ENCODE measurements at regions not wholly inside any gene's neighbourhood (a gene's known extent, or its start where the extent isn't known, plus 50 kb on each side); places are given as distances from the start of the nearest gene placed in this dataset.

DNA sequence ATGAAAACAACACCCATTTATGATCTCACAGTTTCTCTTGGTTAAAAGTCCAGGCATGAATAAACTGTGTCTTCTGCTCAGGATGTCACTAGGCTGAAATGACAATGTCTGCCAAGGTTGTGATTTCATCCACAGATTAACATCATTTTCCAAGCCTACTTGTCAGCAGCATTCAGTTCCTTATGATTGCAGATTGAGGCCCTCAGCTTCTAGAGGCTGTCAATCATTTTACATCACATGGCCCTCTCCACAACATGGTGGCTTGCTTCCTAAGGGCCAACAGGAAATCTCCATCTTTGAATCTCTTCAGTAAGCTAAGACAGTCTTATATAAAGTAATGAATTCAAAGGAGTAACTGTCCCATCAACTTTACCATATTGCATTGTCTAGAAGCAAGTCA lies 377.6 kb downstream of the ANKRD7 start:
- TF ChIP-seq, protein P1, sequence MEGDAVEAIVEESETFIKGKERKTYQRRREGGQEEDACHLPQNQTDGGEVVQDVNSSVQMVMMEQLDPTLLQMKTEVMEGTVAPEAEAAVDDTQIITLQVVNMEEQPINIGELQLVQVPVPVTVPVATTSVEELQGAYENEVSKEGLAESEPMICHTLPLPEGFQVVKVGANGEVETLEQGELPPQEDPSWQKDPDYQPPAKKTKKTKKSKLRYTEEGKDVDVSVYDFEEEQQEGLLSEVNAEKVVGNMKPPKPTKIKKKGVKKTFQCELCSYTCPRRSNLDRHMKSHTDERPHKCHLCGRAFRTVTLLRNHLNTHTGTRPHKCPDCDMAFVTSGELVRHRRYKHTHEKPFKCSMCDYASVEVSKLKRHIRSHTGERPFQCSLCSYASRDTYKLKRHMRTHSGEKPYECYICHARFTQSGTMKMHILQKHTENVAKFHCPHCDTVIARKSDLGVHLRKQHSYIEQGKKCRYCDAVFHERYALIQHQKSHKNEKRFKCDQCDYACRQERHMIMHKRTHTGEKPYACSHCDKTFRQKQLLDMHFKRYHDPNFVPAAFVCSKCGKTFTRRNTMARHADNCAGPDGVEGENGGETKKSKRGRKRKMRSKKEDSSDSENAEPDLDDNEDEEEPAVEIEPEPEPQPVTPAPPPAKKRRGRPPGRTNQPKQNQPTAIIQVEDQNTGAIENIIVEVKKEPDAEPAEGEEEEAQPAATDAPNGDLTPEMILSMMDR (IDR thresholded peaks at IDR 0.05 in 2 of 3, conservative IDR thresholded peaks at IDR 0.05 in 1 of 3; ENCODE audit: control insufficient read depth in 2 of 3, extremely low read depth in 1 of 3, insufficient read depth in 1 of 3, low read depth in 3 of 3, low read length in 3 of 3), result no peak
- TF ChIP-seq, protein P2, sequence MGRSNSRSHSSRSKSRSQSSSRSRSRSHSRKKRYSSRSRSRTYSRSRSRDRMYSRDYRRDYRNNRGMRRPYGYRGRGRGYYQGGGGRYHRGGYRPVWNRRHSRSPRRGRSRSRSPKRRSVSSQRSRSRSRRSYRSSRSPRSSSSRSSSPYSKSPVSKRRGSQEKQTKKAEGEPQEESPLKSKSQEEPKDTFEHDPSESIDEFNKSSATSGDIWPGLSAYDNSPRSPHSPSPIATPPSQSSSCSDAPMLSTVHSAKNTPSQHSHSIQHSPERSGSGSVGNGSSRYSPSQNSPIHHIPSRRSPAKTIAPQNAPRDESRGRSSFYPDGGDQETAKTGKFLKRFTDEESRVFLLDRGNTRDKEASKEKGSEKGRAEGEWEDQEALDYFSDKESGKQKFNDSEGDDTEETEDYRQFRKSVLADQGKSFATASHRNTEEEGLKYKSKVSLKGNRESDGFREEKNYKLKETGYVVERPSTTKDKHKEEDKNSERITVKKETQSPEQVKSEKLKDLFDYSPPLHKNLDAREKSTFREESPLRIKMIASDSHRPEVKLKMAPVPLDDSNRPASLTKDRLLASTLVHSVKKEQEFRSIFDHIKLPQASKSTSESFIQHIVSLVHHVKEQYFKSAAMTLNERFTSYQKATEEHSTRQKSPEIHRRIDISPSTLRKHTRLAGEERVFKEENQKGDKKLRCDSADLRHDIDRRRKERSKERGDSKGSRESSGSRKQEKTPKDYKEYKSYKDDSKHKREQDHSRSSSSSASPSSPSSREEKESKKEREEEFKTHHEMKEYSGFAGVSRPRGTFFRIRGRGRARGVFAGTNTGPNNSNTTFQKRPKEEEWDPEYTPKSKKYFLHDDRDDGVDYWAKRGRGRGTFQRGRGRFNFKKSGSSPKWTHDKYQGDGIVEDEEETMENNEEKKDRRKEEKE (IDR thresholded peaks at IDR 0.05), result no peak
